ENCODE measurements at regions not wholly inside any gene's neighbourhood (a gene's known extent, or its start where the extent isn't known, plus 50 kb on each side); places are given as distances from the start of the nearest gene placed in this dataset.

- TF ChIP-seq REST (IDR thresholded peaks at IDR 0.05; ENCODE audit: insufficient replicate concordance, low read depth), result no peak
- no peak for TF ChIP-seq POLR2AphosphoS5 (IDR thresholded peaks at IDR 0.05; ENCODE audit: low read depth)
- no peak for TF ChIP-seq GABPA (IDR thresholded peaks at IDR 0.05; ENCODE audit: low read depth)
- no peak for TF ChIP-seq SPI1 (IDR thresholded peaks at IDR 0.05; ENCODE audit: borderline replicate concordance, low read depth)
- no peak for TF ChIP-seq CTCF (IDR thresholded peaks at IDR 0.05; ENCODE audit: insufficient read depth, low read length)
- no peak for DNase-seq (ENCODE audit: low read depth in 1 of 2, low spot score in 1 of 2)
- Histone ChIP-seq H3K4me3 (replicated peaks; ENCODE audit: insufficient read depth, low read length) (no peak overlapping the region), H3K27ac (replicated peaks) (no peak overlapping the region), H3K27me3 (ENCODE audit: insufficient read depth, poor library complexity, severe bottlenecking) (no peaks in the 10 kb centered on the region)
Observed at GRCh38 chr2:175737722-175738361, 264.2 kb downstream of the LNPK start.

GRCh38 chr2:175734686-175735085 is 267.4 kb downstream of the LNPK start:
- no peak overlapping the region for H3K27ac ChIP-seq (replicated peaks)
- no peak for DNase-seq (ENCODE audit: low read depth in 1 of 2, low spot score in 1 of 2)
- no peaks in the 10 kb centered on the region for H3K27me3 ChIP-seq (ENCODE audit: insufficient read depth, poor library complexity, severe bottlenecking)
- TF ChIP-seq POLR2AphosphoS5 (IDR thresholded peaks at IDR 0.05; ENCODE audit: low read depth), result no peak
- no peak for TF ChIP-seq GABPA (IDR thresholded peaks at IDR 0.05; ENCODE audit: low read depth)
- TF ChIP-seq SPI1 (IDR thresholded peaks at IDR 0.05; ENCODE audit: borderline replicate concordance, low read depth), result no peak
- TF ChIP-seq REST (IDR thresholded peaks at IDR 0.05; ENCODE audit: insufficient replicate concordance, low read depth), result no peak
- no peak for TF ChIP-seq CTCF (IDR thresholded peaks at IDR 0.05; ENCODE audit: insufficient read depth, low read length)
- no peak overlapping the region for H3K4me3 ChIP-seq (replicated peaks; ENCODE audit: insufficient read depth, low read length)

- TF ChIP-seq POLR2AphosphoS5 (IDR thresholded peaks at IDR 0.05; ENCODE audit: low read depth) (no peak), GABPA (IDR thresholded peaks at IDR 0.05; ENCODE audit: low read depth) (no peak), CTCF (IDR thresholded peaks at IDR 0.05; ENCODE audit: insufficient read depth, low read length) (no peak), REST (IDR thresholded peaks at IDR 0.05; ENCODE audit: insufficient replicate concordance, low read depth) (no peak), SPI1 (IDR thresholded peaks at IDR 0.05; ENCODE audit: borderline replicate concordance, low read depth) (no peak)
- Histone ChIP-seq H3K4me3 (replicated peaks; ENCODE audit: insufficient read depth, low read length) (no peak overlapping the region), H3K27me3 (ENCODE audit: insufficient read depth, poor library complexity, severe bottlenecking) (no peaks in the 10 kb centered on the region), H3K27ac (replicated peaks) (no peak overlapping the region)
- no peak for DNase-seq (ENCODE audit: low read depth in 1 of 2, low spot score in 1 of 2)
Observed at GRCh38 chr2:175732531-175732930, 269.5 kb downstream of the LNPK start.

Data from HL-60 (cell line).